Liver (tissue), 8 donors: ENCODE measurements at regions not wholly inside any gene's neighbourhood (a gene's known extent, or its start where the extent isn't known, plus 50 kb on each side); places are given as distances from the start of the nearest gene placed in this dataset.

ENCODE experiments used
- DNase-seq: peaks from one replicate; pipeline ENCODE4 v3.0.0-alpha.2; 2017; ENCODE audit warnings: low spot score
- H3K27ac ChIP-seq, 2 donors: one replicate each; pipeline ENCODE4 v1.7.0; 2013; ENCODE audit warnings: inconsistent platforms in 2 of 2, low read length in 2 of 2, control low read depth in 1 of 2, low read depth in 1 of 2, mild to moderate bottlenecking in 1 of 2
- H3K27me3 ChIP-seq, 4 donors: one replicate each; pipeline versions ENCODE4 v1.6.1 to v1.7.0; 2013; ENCODE audit warnings: low read length in 3 of 4, inconsistent platforms in 1 of 4, mild to moderate bottlenecking in 1 of 4, moderate library complexity in 1 of 4; ENCODE audit not compliant: control insufficient read depth in 4 of 4, insufficient read depth in 4 of 4
- H3K36me3 ChIP-seq, 4 donors: one replicate each; pipeline versions ENCODE4 v1.6.1 to v1.7.0; 2013; ENCODE audit warnings: low read length in 3 of 4, mild to moderate bottlenecking in 3 of 4, low read depth in 1 of 4, moderate library complexity in 1 of 4; ENCODE audit not compliant: control insufficient read depth in 4 of 4, insufficient read depth in 3 of 4
- H3K4me1 ChIP-seq, 4 donors: one replicate each; pipeline versions ENCODE4 v1.6.1 to v1.7.0; 2013; ENCODE audit warnings: low read length in 3 of 4, mild to moderate bottlenecking in 3 of 4, moderate library complexity in 1 of 4; ENCODE audit not compliant: control insufficient read depth in 4 of 4, insufficient read depth in 4 of 4
- H3K4me3 ChIP-seq, 3 donors: one replicate each; pipeline versions ENCODE4 v1.6.1 to v1.7.0; 2013; ENCODE audit warnings: low read length in 3 of 3, control low read depth in 1 of 3, low read depth in 1 of 3, mild to moderate bottlenecking in 1 of 3
- H3K9ac ChIP-seq, 2 donors: one replicate each; pipeline ENCODE4 v1.7.0; 2013; ENCODE audit warnings: low read length in 2 of 2, mild to moderate bottlenecking in 2 of 2, moderate library complexity in 2 of 2, control low read depth in 1 of 2, low read depth in 1 of 2
- H3K9me3 ChIP-seq, 4 donors: one replicate each; pipeline versions ENCODE4 v1.6.1 to v1.7.0; 2013; ENCODE audit warnings: low read length in 3 of 4; ENCODE audit not compliant: control insufficient read depth in 4 of 4
- ATF3 ChIP-seq: IDR thresholded peaks from 2 replicates; pipeline ENCODE4 v1.6.1; 2016; ENCODE audit warnings: antibody characterized with exemption
- EGR1 ChIP-seq, 2 donors: IDR thresholded peaks; 2 replicates each; pipeline ENCODE4 v1.6.1; 2016 to 2018; ENCODE audit warnings: antibody characterized with exemption in 2 of 2, low read depth in 2 of 2
- FOXA2 ChIP-seq: IDR thresholded peaks from 2 replicates; pipeline ENCODE4 v1.6.1; 2016; ENCODE audit warnings: antibody characterized with exemption
- GABPA ChIP-seq, 2 donors: IDR thresholded peaks in 1 of 2; conservative IDR thresholded peaks in 1 of 2; 2 replicates each; pipeline ENCODE4 v1.6.1; 2016; ENCODE audit warnings: antibody characterized with exemption in 2 of 2, mild to moderate bottlenecking in 1 of 2, moderate library complexity in 1 of 2
- HNF4A ChIP-seq, 2 donors: conservative IDR thresholded peaks; 2 replicates each; pipeline ENCODE4 v1.6.1; 2016; ENCODE audit warnings: antibody characterized with exemption in 2 of 2, mild to moderate bottlenecking in 2 of 2
- JUND ChIP-seq, 2 donors: IDR thresholded peaks; 2 replicates each; pipeline ENCODE4 v1.6.1; 2016; ENCODE audit warnings: antibody characterized with exemption in 2 of 2
- MAX ChIP-seq: IDR thresholded peaks from 2 replicates; pipeline ENCODE4 v1.6.1; 2016; ENCODE audit warnings: antibody characterized with exemption
- NR2F2 ChIP-seq: IDR thresholded peaks from 2 replicates; pipeline ENCODE4 v1.6.1; 2016; ENCODE audit warnings: antibody characterized with exemption
- RAD21 ChIP-seq, 2 donors: IDR thresholded peaks; 2 replicates each; pipeline ENCODE4 v1.6.1; 2016; ENCODE audit warnings: antibody characterized with exemption in 2 of 2, mild to moderate bottlenecking in 2 of 2
- REST ChIP-seq: IDR thresholded peaks from 2 replicates; pipeline ENCODE4 v1.6.1; 2016; ENCODE audit warnings: antibody characterized with exemption, mild to moderate bottlenecking
- RXRA ChIP-seq, 2 donors: IDR thresholded peaks; 2 replicates each; pipeline ENCODE4 v1.6.1; 2017 to 2018; ENCODE audit warnings: antibody characterized with exemption in 2 of 2, mild to moderate bottlenecking in 1 of 2
- SP1 ChIP-seq: IDR thresholded peaks from 2 replicates; pipeline ENCODE4 v1.6.1; 2018; ENCODE audit warnings: antibody characterized with exemption, mild to moderate bottlenecking
- WGBS: extraction: QIAGEN DNeasy Blood & Tissue Kit; methylation state at CpG from one replicate; pipeline ENCODE4 v1.1.7; 2013; 5-methylcytosine and 5-hydroxymethylcytosine counted together
- TF ChIP-seq, protein P1 (sequence below): fragments of 150-350 bp; IDR thresholded peaks from 2 replicates; pipeline ENCODE4 v1.5.1; 2017; ENCODE audit warnings: improper control_type of control experiment, low read depth, low read length; ENCODE audit not compliant: missing input control
- TF ChIP-seq, protein P2 (sequence below): IDR thresholded peaks from 2 replicates; pipeline ENCODE4 v1.6.1; 2016; ENCODE audit warnings: antibody characterized with exemption
- donor health status: healthy.
- donor health status: healthy.
- donor health status: healthy.
- donor health status: healthy.
- donor health status: healthy.

DNA sequence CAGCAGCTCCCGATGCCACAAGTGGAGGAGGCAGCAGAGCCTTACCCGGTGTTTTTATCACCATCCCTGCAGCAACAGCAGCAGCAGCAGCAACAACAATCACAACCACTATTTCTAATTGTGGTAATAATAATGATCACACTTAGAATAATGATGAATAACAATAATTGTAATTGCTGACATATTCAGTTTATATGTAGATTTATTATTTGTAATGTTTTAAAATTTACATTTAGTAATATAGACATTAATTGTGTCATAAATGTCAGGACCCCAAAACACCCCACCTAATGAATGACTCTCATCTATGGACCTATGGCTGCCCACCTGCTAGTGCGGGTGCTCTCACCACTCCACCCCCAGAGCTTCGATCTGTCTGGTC lies 170.0 kb downstream of the AHSP start:
- H3K27me3 ChIP-seq = no peaks in the 10 kb centered on the region
- WGBS = 89% methylated on average over 4 of the region's 4 CpGs

More for the DNA sequence above, 170.0 kb downstream of the AHSP start:
- Histone ChIP-seq H3K9me3 (no peaks in the 10 kb centered on the region), H3K27ac (no peak overlapping the region), H3K4me1 (peaks cover 0 to 15% (median 8%) of the 10 kb centered on the region in 4 donors), H3K36me3 (peaks cover 0 to 2% (median 0%) of the 10 kb centered on the region in 4 donors), H3K4me3 (no peak overlapping the region), H3K9ac (no peak overlapping the region)
- TF ChIP-seq EGR1 (IDR thresholded peaks at IDR 0.05; ENCODE audit: low read depth in 2 of 2) (no peak), REST (no peak), JUND (IDR thresholded peaks at IDR 0.05) (no peak), RXRA (IDR thresholded peaks at IDR 0.05) (no peak), NR2F2 (no peak), RAD21 (IDR thresholded peaks at IDR 0.05) (no peak), GABPA (IDR thresholded peaks at IDR 0.05 in 1 of 2, conservative IDR thresholded peaks at IDR 0.05 in 1 of 2) (no peak), HNF4A (conservative IDR thresholded peaks at IDR 0.05) (no peak), MAX (no peak), SP1 (no peak), FOXA2 (no peak), ATF3 (no peak)
- TF ChIP-seq, protein P1, sequence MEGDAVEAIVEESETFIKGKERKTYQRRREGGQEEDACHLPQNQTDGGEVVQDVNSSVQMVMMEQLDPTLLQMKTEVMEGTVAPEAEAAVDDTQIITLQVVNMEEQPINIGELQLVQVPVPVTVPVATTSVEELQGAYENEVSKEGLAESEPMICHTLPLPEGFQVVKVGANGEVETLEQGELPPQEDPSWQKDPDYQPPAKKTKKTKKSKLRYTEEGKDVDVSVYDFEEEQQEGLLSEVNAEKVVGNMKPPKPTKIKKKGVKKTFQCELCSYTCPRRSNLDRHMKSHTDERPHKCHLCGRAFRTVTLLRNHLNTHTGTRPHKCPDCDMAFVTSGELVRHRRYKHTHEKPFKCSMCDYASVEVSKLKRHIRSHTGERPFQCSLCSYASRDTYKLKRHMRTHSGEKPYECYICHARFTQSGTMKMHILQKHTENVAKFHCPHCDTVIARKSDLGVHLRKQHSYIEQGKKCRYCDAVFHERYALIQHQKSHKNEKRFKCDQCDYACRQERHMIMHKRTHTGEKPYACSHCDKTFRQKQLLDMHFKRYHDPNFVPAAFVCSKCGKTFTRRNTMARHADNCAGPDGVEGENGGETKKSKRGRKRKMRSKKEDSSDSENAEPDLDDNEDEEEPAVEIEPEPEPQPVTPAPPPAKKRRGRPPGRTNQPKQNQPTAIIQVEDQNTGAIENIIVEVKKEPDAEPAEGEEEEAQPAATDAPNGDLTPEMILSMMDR = no peak
- TF ChIP-seq, protein P2, sequence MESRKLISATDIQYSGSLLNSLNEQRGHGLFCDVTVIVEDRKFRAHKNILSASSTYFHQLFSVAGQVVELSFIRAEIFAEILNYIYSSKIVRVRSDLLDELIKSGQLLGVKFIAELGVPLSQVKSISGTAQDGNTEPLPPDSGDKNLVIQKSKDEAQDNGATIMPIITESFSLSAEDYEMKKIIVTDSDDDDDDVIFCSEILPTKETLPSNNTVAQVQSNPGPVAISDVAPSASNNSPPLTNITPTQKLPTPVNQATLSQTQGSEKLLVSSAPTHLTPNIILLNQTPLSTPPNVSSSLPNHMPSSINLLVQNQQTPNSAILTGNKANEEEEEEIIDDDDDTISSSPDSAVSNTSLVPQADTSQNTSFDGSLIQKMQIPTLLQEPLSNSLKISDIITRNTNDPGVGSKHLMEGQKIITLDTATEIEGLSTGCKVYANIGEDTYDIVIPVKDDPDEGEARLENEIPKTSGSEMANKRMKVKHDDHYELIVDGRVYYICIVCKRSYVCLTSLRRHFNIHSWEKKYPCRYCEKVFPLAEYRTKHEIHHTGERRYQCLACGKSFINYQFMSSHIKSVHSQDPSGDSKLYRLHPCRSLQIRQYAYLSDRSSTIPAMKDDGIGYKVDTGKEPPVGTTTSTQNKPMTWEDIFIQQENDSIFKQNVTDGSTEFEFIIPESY = no peak
- no peak for DNase-seq
